ENCODE measurements at regions not wholly inside any gene's neighbourhood (a gene's known extent, or its start where the extent isn't known, plus 50 kb on each side); places are given as distances from the start of the nearest gene placed in this dataset.

GRCh38 chr12:124687174-124687902 is 119.9 kb upstream of the NCOR2 start:
- DNase-seq (ENCODE audit: low read depth) = no peak

DNA sequence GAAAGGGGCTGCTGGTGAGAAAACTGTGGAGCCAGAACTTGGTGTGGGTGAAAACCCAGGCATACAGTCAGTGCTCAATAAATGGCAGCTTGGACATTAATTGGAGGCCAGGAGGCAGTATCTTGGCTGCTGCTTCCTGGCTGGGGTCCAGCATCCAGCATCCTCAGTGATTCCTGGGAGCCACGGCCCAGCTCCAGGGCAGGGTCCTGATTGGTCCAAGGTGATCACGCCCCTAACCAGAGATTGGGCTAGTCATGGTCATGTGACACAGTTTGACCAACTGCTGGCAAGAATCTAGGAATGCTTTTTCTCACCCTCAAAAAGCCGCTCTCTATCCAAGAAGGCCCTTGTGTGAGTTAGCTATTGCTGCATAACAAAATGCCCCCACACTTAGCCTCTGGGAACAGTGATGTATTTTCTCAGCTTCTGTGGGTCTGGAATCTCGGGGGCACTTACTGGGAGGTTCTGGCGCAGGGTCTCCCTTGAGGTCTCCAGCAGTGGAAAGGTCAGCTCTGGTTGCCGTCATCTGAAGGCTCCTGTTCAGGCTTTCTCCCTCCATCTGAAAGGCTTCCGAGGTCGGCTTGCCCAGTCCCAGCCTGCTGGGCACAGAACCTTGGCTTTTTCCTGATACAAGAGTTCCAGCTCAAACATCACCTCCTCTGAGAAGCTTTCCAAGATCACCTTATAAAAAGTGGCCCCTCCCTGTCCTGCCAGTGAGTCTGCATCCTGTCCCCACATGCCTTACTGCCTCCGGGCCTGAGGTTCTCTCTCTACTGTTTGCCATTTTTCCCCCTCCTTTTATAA is 119.2 kb upstream of the NCOR2 start:
- no peak for DNase-seq (ENCODE audit: low read depth)

DNA sequence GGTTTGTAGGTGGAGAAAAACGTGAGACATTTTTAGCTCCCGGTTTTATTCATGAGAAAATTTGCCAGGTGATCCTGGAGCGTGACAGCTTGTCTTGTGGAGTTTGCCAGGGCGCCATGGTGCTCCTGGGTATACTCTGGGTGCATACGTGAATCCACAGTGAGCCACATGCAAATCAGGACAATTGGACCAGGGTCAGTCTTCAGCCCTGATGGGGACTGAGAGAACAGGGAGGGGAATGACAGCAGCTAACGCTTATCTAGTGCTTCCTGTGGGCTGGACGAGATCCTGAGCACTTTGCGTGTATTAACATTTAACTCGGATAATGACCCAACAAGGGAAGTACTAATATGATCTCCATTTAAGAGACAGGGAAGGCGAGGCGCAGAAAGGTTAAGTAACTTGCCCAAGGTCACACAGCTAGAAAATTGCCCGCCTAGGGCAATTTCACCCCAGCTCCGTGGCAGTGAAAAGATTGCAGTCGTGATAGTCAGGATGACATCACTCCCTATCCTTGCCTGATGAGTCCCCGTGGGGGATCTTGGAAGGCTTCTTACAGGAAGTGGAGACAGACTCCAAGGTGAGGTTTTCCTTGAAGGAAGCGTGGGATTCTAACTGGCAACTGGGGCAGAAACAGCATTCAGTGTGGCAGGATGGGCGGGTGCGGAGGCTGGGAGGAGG is 118.4 kb upstream of the NCOR2 start:
- DNase-seq (ENCODE audit: low read depth) = no peak

- DNase-seq (ENCODE audit: low read depth) = no peak
Observed at GRCh38 chr12:124684971-124685688, 117.7 kb upstream of the NCOR2 start.

DNA sequence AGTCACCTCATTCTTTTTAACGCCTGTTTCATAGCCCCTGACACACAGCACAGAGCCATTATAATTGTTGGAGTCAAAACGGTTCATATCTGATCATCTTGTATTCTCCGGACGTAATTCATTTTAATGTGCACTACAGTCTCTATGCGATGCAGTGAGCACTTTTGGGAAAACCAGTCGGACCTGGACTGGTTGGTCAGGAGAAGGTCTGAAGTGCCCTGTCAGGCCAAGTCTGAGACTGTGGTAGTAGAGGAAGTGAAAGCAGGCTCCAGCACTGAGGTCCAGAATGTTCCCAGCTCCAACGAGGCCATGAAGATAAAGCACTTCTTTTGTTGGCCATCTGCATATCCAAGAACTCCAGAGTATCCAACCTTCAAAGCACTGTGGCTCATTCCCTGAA is 117.1 kb upstream of the NCOR2 start:
- DNase-seq (ENCODE audit: low read depth) = no peak

- DNase-seq (ENCODE audit: low read depth) = no peak
Observed at GRCh38 chr12:124683152-124684124, 116.0 kb upstream of the NCOR2 start.

DNA sequence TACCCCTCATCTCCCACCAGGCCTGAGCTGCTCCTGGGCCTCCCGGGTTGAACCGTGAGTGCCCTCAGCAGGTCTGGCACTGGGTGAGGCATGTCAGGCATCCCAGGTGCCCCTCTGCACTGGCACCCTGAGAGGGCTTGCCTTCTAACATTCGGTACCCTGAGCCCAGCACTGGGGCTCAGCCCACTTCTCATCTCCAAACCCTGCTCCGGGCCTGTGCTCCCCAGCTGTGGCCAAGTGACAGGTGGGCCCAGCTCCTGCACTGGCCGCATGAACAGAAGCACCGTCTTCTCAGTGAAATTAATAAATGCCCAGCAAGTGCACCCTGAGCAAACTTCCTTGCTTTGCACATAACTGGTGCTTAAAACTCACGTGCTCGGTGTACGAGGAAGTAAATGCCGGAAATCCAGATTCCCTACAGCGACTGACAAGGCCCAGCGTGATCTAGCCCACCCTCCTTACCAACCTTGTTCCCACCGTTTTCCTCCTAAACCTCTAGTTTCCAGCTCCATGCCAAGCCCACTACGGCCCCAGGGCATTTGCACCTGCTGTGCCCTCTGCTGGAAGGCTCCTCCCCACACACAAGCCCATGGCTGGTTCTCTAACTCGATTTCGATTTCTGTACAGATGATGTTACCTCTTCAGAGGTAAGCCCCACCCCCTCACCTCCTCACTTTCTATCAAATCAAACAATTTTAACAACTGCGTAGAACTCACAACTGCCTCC is 115.2 kb upstream of the NCOR2 start:
- DNase-seq (ENCODE audit: low read depth) = no peak

- no peak for DNase-seq (ENCODE audit: low read depth)
Observed at GRCh38 chr12:124681779-124682391, 114.5 kb upstream of the NCOR2 start.

GRCh38 chr12:124680863-124681778 is 113.7 kb upstream of the NCOR2 start:
- DNase-seq (ENCODE audit: low read depth) = peak; percentile 24

GRCh38 chr12:124679533-124680371 is 112.3 kb upstream of the NCOR2 start:
- DNase-seq (ENCODE audit: low read depth) = no peak

- no peak for DNase-seq (ENCODE audit: low read depth)
Observed at GRCh38 chr12:124679047-124679446, 111.6 kb upstream of the NCOR2 start.

DNA sequence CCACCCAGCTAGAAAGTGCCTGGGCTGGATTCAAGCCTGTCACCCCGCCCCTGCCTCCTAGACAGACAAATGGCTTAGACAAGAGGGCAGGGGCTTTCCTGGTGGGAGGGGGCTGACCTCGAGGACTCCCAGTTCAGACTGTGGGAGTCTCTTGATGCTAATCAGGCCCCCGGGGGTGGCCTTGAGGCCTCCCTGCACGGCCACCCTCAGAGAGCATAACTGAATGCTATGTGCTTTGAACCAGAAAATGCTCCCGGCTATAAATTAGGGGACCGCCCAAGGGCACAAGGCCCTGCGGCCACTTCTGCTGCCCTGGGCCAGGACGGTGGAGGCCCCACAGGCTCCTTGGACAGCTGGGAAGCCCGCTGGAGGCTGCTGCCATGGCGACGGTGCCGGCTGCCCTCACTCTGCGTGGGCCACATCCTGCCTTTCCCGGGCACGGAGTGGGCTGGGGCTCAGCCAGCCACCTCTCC is 111.0 kb upstream of the NCOR2 start:
- DNase-seq (ENCODE audit: low read depth) = no peak

GRCh38 chr12:124677552-124678356 is 110.3 kb upstream of the NCOR2 start:
- no peak for DNase-seq (ENCODE audit: low read depth)

GRCh38 chr12:124676714-124677462 is 109.5 kb upstream of the NCOR2 start:
- no peak for DNase-seq (ENCODE audit: low read depth)

DNA sequence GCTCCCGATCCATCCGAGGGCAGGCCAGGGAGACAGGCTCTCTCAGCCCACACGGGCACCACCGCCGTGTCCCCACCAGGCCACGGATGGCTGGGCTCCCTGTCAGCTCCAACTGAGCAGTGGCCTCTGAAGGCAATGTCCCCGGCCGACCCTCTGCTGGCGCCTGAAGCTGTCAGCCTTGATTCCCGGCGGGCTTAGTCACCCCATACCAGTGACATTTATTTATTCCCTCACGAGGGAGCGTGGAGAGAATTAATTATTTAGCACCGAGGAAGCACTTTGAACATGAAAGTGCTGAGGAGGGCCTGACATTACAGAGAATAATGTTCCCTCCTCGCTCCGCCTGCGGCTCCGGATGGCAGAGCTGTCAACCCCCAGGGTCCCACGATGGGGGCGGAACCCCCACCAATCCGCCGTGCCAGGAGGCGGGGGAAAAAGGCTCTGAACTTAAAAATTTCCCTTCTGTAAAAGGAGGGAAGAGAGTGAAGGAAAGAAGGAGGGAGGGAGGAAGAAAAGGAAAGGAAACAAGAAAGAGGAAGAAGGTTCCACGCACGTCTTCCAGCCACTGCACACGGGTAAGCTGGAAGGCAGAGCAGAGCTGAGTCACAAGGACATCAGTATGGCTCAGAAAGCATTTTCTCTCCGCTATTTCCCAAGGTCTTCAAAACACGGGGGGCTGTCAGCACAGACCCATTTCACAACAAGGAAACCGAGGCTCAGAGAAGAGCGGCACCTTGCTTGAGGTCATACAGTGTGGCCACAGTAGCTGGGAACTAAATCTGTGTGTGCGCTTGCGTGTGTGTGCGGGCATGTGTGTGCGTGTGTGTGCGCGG is 108.7 kb upstream of the NCOR2 start:
- DNase-seq (ENCODE audit: low read depth) = no peak
